NCI-H748 treated with DMSO at 0.1 percent for 48 hours (cell line): ENCODE measurements at regions not wholly inside any gene's neighbourhood (a gene's known extent, or its start where the extent isn't known, plus 50 kb on each side); places are given as distances from the start of the nearest gene placed in this dataset.
A peak's percentile ranks its signal among the peaks of the same experiment; 100 is the strongest.
"Not testable (repeated sequence)": the region's sequence is repeated elsewhere in the genome, so short reads cannot be mapped to it uniquely, and the experiment has no call there.

Source experiments
- DNase-seq: peaks from one replicate; lab custom pipeline; 2025; lab: John Stamatoyannopoulos, UW

DNA sequence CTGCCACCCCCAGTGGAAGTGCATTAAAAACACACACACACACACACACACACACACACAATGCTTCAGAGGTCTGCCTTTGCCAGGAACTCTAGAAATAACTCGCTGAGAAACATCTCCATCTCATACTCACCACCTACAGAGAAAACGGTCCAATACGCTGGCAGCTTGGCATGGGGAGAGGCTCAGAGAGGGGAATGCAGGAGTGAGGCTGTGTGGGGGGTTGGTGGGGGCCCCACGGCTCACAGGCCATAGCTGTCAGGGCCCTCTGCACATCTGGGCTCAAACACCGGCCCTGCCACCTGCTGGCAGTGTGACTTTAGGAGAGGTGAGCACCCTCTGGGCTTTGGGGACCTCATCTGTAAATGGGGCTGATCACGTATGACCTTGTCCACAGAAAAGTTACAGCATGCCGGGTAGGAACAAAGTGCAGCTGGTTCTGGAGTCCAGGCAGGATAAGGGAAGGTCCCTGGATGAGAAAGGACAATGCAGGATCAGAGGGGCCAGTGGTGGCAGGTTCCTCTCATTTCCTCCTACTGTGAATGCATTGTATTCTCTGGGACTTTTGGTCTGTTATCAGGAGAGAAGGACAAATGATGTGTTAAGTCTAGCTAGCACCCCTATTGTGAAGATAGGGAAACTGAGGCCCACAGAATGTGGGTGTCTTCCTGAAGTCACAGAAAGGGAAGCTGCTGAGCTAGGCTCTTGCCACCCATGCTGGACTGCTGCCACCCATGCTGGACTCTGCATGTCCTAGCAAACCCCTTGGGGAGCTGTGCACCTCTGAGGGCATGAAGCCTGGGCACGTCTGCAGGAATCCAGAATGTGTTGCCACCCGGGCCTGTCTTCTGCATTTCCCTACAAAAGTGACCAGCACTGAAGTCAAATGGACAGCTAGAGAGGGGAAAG is 404.6 kb downstream of the RPS24 start:
- no peak for DNase-seq

DNA sequence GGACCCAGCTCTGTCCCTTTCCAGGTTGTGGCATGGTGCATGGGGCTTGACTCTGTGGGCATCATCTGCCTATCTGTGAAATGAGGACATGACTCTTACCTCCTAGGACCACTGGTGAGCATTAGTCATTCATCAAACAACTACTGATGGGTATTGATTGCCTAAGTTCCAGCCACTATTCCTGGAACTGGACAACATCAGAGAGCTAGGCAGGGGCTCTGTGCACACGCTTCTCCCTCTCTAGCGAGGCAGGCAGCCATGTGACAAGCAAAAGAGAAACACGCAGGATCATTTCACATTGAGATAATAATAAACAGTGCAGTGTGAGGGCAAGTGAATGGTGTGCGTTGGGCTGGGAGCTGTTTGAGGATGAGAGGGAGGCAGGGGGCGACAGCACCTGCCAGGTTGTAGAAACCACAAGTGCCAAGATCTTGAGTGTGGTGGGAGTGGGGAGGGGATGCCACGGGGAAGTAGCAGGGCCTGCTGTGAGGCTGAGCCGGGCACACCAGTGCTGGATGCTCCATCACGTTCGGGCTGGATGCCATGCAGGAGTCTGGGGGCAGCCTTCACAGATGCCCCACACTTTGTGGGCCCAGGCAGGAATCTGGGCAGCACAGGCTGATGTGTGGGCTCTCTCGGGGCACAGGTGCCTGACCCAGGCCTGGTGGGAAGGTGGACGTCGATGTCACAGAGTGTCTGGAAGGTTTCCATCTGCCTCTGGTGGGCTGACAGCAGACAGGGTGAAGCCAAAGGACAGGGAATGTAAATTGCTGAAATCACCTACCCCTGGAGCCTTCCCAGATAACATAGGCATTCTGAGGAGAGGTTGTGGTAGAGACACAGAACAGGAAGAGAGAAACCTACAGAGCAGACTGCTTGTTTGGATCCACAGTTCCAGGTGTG is 405.5 kb downstream of the RPS24 start:
- no peak for DNase-seq

DNA sequence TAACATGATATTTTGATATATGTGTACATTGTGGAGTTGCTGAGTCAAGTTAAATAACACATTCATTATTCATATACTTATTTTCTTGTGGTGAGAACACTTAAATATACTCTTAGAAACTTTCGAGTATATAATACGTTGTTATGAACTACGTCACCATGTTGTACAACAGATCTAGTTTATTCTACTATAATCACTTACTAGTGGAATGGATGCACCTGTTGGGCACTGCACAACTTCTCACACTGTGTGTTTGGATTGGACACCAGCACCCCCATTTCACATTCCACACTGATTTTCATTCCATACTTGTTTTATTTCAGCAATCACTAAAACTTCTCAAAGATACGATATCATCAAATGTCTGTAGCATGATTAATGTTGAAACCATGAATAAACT is 407.3 kb downstream of the RPS24 start:
- no peak for DNase-seq

DNA sequence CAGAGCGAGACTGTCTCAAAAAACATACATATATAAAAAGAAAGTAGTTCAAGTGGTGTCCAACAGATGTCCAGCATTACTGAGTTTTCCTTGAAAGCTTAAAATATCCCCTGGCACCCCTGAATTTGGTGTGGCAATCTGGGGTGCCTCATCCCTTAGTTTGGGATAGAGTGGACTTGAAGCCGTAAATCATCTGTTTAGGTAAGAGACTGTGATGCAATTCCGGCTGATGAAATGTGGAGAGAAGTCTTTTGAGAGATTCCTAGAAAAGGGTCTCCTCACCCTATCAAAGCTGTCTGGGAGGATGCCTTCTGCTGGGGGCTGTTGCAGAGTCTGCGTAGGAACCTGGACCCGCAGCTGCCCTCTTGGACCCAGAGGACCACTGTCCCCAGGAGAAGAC is 408.0 kb downstream of the RPS24 start:
- DNase-seq: no peak

DNA sequence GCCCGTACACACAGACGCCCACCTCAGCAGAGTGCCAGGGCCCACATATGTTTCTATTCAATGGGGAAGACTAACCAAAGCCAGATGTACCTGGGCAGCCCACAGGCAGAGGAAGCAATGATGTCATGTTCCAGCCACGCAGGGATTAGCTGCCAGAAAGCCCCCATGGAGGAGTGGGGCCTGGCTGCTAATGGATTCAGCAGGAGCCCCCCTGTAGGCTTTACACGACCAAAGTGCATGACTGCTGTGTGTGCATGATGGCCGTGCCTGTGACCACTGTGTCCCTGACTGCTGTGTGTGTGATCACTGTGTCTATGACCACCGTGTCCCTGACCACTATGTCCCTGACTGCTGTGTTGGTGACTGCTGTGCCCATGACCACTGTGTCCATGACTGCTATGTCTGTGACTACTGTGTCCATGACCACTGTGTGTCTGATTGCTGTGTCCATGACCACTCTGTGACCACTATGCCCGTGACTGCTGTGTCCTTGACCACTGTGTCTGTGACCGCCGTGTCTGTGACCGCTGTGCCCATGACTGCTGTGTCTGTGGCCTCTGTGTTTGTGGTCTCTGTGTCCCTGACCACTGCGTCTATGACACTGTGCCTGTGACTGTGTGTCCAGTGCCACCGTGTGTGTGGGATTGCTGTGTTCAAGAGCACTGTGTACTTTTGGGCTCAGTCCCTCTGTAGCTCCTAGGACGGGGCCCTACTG is 409.3 kb downstream of the RPS24 start:
- no peak for DNase-seq

DNA sequence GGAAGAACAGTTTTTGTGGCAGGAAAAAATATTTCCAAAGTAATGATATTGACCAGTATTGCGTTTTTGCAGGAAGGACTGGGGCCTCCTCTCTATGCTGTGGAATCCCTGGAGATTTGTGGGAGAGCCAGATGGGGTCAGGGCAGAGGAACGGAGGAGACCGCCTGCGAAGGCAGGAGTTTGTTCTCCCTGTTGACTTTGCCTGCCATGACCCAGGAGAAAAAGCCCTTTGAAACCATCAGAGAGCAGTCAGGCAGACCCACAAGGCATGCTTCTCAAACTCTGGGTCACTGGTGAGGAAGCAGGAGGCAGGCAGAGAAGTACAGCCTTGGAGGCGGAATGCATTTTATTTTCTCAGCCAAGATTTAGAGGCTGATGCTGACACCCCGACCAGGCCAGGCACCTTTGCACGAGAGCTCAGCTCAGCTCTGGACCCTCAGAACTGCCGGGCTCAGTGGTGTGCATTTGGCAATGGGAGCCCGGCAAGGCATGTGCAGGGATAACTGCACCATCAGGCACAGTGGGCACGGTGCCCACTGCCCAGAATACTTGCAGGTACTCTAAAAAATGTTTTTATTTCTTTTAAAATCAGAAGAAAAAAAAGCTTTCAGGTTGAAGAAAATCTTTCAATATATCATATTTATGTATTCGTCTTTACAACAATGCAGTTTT is 410.4 kb downstream of the RPS24 start:
- DNase-seq: no peak

DNA sequence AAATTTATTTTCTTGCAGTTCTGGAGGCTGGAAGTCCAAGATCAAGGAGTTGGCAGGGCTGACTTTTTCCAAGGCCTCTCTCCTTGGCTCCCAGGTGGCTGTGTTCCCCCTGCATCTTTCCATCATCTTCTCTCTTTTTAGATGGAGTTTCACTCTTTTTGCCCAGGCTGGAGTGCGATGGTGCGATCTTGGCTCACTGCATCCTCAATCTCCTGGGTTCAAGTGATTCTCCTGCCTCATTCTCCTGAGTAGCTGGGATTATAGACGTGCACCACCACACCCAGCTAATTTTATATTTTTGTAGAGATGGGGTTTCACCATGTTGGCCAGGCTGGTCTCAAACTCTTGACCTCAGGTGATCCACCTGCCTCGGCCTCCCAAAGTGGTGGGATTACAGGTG is 411.1 kb downstream of the RPS24 start:
- DNase-seq: not testable (repeated sequence)

DNA sequence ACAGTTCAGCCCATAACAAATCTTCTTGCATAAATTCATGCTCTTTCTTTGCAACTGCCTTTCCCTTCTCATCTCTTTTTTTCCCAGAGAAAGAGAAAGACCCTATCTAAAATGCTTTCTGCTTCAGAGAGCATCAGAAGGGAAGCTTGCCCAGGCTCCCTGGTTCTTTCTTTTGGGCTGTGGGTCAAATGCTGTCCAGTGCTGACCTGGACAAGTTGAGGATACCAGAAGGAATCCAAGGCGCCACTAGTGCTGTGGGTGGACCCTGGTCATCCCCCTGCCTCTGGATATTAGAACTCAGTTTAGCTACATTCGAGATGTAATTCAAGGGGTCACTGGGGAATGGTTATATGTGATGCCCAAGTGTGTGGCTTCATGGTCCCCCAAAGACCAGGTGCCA is 411.6 kb downstream of the RPS24 start:
- DNase-seq: no peak

DNA sequence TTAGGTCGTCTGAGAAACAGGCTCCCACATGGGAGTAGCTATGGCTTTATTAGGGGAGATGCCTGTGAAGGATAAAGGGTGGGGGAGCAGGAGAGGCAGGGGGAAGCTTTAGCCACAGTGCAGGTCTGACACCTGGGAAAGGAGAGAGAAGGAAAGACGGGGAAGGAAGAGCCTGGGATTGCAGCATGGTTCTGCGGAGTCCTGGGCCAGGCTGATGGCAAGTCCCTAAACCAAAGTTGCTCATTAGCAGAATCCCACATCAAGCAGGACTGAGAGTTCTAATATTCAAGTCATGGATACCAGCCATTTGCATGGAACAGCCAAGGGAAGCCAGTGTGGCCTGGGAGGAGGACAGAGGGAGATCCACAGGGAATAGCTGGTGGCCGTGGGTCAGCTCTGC is 414.8 kb downstream of the RPS24 start:
- DNase-seq: no peak

DNA sequence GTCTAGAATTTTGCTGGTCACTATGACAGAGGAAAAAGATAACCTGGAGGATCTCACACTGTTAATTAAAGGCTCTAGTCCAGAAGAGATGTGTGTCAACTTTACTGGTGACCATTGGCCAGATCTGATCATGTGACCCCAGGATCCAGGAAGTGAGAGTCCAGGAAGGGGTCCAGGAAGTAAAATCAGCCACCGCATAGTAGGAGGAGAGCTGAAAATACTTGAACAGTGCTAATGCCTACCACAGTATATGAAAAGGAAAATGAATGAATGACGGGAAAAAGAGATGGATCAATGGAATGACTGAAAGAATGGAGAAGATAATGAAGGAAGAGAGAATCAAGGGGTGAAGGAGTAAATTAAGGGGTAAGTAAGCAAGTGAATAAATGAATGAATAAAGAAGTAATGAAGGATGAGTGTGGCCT is 415.3 kb downstream of the RPS24 start:
- no peak for DNase-seq

DNA sequence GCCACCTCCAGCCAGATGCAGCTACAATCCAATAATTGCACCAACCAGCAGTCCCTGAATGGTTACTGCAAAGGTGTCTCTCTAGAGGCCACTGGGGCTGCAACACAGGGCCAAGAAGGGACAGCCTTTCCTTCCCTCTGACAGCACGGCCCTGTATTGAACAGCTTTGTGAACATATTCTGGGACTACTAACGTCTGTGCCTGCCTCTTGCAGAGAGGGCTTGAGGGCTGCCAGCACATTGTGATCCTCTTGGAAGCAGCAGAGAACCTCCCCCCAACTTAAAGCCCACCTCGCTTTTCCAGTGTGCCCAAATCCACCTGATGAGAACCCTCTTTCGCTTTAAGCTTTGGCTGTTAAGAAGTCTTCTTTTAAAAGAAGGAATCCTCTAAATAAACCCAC is 415.9 kb downstream of the RPS24 start:
- no peak for DNase-seq

DNA sequence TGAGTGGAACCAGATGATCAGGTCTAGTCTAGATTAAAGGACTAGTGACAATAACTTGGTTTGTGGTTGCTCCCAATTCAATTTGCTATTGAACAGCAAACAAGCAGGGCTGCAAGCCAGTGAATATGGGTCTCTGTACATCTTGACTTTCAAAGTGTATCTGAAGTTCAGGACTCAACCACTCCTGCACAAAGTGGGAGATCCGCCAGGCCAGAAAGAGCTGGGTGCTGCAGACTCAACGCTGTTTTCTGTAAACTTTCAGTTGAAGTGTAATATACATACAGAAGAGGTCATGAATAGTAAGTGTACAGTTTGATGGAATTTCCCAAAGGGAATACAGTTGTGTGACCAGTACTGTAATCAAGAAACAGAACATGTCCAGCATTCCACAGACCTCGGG is 416.6 kb downstream of the RPS24 start:
- no peak for DNase-seq

DNA sequence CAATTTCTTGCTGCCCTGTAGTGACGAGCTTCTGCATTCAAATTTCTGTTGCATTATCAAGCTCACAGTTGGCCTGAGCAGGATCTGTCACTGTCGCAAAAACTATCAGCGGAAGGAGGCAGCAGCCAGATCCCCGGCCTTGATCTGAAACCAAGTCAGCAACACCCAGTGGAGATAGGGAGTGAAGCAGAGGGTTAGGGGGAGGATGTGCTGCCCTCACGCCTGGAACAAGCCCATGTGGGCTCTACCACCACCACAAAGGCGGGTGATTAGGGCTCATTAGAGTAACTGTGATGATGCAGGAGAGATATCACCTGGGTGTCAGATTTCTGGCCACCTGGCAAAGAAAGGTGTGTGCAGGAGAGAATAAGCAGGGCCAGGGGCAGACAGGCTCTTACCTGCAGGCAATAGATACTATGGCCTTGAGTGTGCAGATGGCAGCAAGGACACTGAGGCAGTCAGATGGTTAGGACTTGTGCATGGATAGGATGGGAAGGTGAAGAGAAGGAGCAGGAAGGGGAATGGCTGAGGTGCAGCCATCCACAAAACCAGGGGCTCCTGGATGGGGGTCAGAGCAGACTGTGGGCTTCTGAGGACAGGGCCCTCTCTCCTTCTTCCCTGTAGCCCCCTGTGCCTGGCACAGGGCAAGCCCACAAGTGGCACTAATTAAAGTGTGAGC is 417.3 kb downstream of the RPS24 start:
- DNase-seq: peak; percentile 84

DNA sequence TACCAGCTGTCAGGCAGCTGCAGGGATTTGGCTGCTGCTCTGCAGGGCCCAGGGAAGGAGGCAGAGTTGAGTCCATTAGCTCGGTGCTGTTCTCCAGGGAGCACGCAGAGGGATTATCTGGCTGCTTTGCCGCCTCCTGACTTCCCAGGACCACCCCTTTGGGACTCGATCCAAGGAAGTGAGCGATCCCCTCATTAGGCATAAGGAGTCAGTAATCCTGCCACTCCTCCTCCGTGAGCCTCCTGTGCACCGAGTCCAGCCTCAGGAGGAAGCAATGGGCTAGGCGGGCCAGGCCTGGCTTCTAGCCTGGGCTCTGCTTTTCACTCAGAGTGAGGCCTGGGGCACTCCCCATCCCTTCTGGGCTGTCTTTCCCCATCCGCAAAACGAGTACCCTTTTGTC is 417.9 kb downstream of the RPS24 start:
- DNase-seq: no peak

DNA sequence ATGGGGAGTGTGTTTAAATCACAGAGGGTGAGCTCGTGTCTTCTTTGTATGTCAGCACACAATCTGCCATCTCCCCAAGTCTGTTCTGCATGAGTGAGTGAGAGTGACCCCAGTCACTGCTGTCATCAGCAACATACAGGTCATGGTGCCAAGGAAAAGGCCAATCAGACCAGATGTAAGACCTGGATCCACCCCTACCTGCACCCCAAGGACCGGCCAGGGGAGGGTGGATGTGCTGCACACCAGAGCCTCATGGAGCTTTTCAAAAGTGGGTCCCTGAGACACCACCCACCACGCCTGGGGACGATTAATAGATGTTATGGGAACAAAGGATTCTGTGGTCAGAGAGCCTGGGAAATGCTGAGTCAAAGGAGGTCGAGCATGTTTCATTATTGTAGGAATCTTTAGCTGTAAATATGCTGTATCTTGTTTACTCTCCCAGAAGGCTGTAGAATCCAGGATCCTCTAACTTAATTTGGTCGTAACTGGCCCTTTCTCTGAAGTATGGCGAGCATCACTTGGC is 420.5 kb downstream of the RPS24 start:
- no peak for DNase-seq

DNA sequence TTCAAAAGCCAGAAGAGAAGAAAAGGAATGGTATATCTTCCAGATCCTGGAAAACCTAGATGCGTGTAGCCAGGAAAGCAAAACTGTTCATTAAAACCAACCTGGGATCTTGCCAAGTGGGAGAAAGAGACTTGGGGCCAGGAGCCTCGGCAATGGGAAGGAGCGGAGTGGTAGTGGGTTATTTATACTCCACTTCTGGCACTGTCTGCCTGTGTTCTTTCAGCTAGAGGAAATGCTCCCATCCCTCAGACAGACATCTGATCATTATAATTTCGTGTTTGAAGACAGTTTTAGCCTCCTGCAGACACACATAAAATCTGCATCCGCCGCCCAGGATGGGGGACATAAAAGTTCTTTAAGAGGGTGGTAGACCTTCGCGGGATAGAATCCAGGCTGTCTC is 421.6 kb downstream of the RPS24 start:
- no peak for DNase-seq

DNA sequence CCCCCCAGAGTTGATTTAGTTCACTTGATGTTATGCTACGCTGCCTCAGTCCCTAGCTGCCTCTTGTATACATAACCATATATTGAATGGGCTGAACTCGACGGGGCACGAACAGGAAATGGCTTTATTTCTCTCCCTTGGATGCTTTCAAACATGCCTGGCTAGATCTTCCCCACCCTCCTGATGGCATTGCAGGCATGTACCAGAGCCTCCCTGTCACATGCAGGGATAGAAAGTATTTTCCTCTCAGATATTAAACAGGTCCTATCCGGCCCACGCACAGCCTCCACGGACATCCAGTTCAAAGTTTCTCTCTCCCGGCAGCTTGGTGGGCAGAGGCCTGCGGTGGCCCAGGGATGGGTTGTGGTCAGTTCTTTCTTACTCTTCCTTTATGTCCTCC is 422.1 kb downstream of the RPS24 start:
- DNase-seq: no peak

DNA sequence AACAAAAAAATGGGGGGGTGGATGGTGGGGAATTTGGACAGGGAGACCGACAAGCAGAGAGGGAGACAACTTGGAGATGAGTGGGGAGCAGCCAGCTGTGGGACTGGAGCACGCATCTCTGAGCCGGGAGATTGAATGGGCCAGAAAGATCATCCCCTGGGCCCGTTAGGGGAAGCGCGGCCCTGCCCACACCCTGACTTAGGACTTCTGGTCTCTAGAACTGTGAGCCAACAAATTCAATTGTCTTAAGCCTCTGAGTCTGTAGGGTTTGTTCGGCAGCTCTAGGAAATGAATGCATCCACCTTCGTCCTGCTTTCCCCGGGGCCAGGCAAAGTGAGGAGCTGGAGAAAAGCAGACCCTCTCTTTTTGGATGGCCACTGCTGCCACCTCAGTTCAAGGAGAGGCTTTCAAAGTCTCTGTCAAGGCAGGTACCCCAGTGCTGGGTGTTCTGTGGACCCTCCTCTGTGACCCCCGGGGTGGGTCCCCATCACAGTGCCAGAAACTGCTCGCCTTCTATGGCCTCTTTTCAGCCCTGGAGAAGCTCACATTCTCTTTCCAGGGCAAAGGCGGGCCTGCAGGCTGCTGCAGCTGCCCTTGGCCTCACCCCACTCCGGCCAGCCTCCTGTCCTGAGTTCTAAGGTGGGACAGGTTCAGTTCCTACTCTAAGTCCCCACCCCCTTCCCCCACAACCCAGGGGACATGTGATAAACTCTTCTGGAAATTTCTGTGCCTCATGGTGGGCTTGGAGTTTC is 423.2 kb downstream of the RPS24 start:
- no peak for DNase-seq

DNA sequence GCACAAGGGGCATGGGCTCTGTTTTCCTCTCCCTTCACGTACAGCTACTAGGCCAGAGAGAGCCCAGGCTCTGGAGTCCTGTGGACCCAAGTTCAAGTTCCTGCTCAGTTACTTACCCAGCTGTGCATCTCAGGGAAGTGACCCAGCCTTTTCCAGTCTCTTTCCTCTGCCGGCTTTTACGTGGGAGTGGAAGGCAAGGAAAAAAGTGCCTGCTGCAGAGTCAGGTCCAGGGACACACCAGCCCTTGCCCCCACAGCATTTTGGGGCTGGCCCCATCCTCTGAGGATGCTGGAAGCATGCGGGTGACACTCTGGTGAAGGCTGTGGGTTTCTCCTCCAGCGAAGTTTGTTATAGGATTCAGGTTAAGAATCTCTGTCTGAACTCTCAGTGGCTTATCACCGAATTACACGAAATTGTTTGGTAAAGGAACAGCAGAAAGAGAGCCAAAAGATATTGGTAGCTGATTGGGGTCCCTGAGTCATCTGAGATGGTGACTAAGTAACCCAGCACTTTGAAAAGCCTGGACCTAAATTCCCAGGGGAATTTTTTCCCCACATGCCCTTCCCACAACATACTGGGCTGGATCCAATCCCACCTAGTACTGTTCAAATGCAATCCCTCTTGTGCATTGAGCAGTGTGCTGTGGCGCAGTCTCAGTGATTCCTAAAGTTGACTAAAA is 424.3 kb downstream of the RPS24 start:
- DNase-seq: no peak
